HEK293 (cell line): ENCODE measurements at regions not wholly inside any gene's neighbourhood (a gene's known extent, or its start where the extent isn't known, plus 50 kb on each side); places are given as distances from the start of the nearest gene placed in this dataset.

Experiments used
- TCF7L2 ChIP-seq: IDR thresholded peaks from 2 replicates; pipeline ENCODE4 v1.6.1; 2011; ENCODE audit warnings: low read depth, mild to moderate bottlenecking, inconsistent platforms, low read length, moderate library complexity, borderline replicate concordance
- ZBTB1 ChIP-seq: fragments of 450-650 bp; formaldehyde crosslinking; IDR thresholded peaks from 2 replicates; pipeline ENCODE4 v1.5.1; 2016; ENCODE audit warnings: missing biosample characterization, missing genetic modification characterization
- ZNF2 ChIP-seq: fragments of 450-650 bp; formaldehyde crosslinking; IDR thresholded peaks from 2 replicates; pipeline ENCODE4 v1.5.1; 2016; ENCODE audit warnings: missing biosample characterization, missing genetic modification characterization
- ZNF274 ChIP-seq, 2 experiments: fragments of 200-500 bp in 1 of 2; fragments of 450-650 bp in 1 of 2; sonication (Bioruptor generic) in 1 of 2; formaldehyde crosslinking in 1 of 2; IDR thresholded peaks; 2 replicates each; pipeline versions ENCODE4 v1.5.1 to v1.6.1; 2014 to 2016; ENCODE audit warnings: borderline replicate concordance in 1 of 2, inconsistent platforms in 1 of 2, low read length in 1 of 2, missing biosample characterization in 1 of 2, missing genetic modification characterization in 1 of 2
- TF ChIP-seq, protein P1 (sequence below): fragments of 450-650 bp; formaldehyde crosslinking; IDR thresholded peaks from 2 replicates; pipeline ENCODE4 v1.5.1; 2016; ENCODE audit warnings: missing biosample characterization, missing genetic modification characterization, borderline replicate concordance
- TF ChIP-seq, protein P2 (sequence below): fragments of 450-650 bp; formaldehyde crosslinking; IDR thresholded peaks from 2 replicates; pipeline ENCODE4 v1.5.1; 2016; ENCODE audit warnings: missing biosample characterization, missing genetic modification characterization
- TF ChIP-seq, protein P3 (sequence below): fragments of 450-650 bp; formaldehyde crosslinking; IDR thresholded peaks from 2 replicates; pipeline ENCODE4 v1.5.1; 2016; ENCODE audit warnings: missing biosample characterization, missing genetic modification characterization
- TF ChIP-seq, protein P4 (sequence below): fragments of 450-650 bp; formaldehyde crosslinking; IDR thresholded peaks from 2 replicates; pipeline ENCODE4 v1.5.1; 2016; ENCODE audit warnings: missing biosample characterization, missing genetic modification characterization

DNA sequence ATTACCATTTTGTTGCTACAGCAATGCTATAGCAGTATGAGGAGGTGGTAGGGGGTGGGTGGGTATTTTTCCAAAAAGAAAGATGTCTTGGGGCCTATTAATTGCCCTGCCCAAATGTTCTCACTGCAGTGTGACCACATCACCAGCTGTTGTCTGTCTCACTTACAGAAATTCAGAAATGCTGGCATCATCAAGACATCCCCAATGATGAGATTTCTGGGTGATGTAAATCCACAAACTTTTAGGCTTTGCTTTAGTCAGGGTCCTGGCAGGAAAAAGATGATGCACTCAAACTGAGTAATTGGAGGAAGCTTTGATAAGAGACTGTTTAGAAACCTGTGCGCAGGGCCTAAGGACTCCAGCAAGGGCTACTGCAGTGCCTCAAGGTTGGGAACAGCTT, 56.2 kb upstream of the OPN4 start:
- TF ChIP-seq TCF7L2 (no peak), ZNF274 (IDR thresholded peaks at IDR 0.05; ENCODE audit: low read length) (no peak), ZNF274 (tag by site-specific recombination; IDR thresholded peaks at IDR 0.05; ENCODE audit: borderline replicate concordance) (no peak), ZNF2 (tag by site-specific recombination) (no peak), ZBTB1 (no peak)
- TF ChIP-seq, protein P1, sequence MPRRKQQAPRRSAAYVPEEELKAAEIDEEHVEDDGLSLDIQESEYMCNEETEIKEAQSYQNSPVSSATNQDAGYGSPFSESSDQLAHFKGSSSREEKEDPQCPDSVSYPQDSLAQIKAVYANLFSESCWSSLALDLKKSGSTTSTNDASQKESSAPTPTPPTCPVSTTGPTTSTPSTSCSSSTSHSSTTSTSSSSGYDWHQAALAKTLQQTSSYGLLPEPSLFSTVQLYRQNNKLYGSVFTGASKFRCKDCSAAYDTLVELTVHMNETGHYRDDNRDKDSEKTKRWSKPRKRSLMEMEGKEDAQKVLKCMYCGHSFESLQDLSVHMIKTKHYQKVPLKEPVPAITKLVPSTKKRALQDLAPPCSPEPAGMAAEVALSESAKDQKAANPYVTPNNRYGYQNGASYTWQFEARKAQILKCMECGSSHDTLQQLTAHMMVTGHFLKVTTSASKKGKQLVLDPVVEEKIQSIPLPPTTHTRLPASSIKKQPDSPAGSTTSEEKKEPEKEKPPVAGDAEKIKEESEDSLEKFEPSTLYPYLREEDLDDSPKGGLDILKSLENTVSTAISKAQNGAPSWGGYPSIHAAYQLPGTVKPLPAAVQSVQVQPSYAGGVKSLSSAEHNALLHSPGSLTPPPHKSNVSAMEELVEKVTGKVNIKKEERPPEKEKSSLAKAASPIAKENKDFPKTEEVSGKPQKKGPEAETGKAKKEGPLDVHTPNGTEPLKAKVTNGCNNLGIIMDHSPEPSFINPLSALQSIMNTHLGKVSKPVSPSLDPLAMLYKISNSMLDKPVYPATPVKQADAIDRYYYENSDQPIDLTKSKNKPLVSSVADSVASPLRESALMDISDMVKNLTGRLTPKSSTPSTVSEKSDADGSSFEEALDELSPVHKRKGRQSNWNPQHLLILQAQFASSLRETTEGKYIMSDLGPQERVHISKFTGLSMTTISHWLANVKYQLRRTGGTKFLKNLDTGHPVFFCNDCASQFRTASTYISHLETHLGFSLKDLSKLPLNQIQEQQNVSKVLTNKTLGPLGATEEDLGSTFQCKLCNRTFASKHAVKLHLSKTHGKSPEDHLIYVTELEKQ (tag by site-specific recombination): no peak
- TF ChIP-seq, protein P2, sequence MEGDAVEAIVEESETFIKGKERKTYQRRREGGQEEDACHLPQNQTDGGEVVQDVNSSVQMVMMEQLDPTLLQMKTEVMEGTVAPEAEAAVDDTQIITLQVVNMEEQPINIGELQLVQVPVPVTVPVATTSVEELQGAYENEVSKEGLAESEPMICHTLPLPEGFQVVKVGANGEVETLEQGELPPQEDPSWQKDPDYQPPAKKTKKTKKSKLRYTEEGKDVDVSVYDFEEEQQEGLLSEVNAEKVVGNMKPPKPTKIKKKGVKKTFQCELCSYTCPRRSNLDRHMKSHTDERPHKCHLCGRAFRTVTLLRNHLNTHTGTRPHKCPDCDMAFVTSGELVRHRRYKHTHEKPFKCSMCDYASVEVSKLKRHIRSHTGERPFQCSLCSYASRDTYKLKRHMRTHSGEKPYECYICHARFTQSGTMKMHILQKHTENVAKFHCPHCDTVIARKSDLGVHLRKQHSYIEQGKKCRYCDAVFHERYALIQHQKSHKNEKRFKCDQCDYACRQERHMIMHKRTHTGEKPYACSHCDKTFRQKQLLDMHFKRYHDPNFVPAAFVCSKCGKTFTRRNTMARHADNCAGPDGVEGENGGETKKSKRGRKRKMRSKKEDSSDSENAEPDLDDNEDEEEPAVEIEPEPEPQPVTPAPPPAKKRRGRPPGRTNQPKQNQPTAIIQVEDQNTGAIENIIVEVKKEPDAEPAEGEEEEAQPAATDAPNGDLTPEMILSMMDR: no peak
- TF ChIP-seq, protein P3, sequence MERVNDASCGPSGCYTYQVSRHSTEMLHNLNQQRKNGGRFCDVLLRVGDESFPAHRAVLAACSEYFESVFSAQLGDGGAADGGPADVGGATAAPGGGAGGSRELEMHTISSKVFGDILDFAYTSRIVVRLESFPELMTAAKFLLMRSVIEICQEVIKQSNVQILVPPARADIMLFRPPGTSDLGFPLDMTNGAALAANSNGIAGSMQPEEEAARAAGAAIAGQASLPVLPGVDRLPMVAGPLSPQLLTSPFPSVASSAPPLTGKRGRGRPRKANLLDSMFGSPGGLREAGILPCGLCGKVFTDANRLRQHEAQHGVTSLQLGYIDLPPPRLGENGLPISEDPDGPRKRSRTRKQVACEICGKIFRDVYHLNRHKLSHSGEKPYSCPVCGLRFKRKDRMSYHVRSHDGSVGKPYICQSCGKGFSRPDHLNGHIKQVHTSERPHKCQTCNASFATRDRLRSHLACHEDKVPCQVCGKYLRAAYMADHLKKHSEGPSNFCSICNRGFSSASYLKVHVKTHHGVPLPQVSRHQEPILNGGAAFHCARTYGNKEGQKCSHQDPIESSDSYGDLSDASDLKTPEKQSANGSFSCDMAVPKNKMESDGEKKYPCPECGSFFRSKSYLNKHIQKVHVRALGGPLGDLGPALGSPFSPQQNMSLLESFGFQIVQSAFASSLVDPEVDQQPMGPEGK (tag by site-specific recombination): no peak
- TF ChIP-seq, protein P4, sequence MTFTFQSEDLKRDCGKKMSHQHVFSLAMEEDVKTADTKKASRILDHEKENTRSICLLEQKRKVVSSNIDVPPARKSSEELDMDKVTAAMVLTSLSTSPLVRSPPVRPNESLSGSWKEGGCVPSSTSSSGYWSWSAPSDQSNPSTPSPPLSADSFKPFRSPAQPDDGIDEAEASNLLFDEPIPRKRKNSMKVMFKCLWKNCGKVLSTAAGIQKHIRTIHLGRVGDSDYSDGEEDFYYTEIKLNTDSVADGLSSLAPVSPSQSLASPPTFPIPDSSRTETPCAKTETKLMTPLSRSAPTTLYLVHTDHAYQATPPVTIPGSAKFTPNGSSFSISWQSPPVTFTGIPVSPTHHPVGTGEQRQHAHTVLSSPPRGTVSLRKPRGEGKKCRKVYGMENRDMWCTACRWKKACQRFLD (tag by site-specific recombination): no peak
